ENCODE measurements at regions not wholly inside any gene's neighbourhood (a gene's known extent, or its start where the extent isn't known, plus 50 kb on each side); places are given as distances from the start of the nearest gene placed in this dataset.

GRCh38 chr2:65700004-65700651, 267.7 kb upstream of the SPRED2 start:
- no peak overlapping the region for H3K4me3 ChIP-seq (replicated peaks; ENCODE audit: low read depth, low read length)
- no peak for DNase-seq (ENCODE audit: low read depth)
- TF ChIP-seq CTCF (IDR thresholded peaks at IDR 0.05; ENCODE audit: low read length, missing control alignments), result no peak

DNA sequence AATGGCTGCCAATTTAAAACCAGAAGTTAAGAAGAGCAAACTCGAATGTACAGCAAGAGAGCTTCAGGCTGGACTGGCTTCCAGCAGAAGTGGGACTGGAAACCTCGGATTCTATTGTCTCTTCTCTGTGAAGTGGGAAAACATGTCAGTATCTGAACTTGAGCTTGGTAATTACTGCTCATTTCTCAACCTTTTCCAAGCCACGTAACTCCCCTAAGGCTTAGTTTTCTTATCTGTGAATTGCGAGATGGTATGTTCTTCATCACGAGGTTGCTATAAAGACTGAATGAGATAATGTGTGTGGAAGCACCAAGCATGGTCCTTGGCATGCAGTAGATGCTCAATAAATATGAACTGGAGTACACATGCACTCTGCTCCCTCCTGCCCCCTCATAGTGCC, 259.4 kb upstream of the SPRED2 start:
- no peak for TF ChIP-seq CTCF (IDR thresholded peaks at IDR 0.05; ENCODE audit: low read length, missing control alignments)
- no peak for DNase-seq (ENCODE audit: low read depth)
- no peak overlapping the region for H3K4me3 ChIP-seq (replicated peaks; ENCODE audit: low read depth, low read length)

DNA sequence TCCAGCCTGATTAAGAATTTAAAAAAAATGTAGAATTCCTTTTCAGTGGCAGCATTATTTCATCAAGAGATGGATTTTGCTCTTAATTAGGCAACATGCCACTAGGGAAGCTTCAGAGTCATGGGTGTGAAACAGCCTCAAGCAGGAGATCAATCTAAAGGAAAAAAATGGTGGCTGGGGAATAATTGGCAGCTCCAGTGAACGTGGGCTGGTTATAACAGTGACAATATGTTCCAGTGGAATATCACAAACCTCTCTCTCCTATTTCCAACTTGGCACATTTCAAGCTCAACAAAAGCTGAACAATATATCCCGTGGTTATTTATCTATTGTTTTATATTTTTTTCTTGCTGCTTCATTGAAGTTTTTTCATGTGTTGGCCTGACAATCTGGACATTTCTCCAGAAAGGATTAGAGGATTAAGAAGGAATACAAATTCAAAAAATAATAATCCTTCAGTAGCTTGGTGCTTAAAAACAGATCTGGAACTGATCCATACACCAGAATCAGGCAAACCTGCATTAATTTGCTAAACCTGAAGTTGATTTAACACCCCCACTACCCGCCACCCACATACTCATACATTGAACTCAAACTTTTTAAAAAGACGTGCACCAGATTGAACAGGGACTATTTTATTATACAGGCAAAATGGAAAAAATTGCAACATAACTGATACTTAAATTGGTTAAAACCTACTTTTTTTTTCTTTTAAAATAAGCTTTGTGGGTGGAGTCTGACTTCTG, 255.9 kb upstream of the SPRED2 start:
- no peak overlapping the region for H3K4me3 ChIP-seq (replicated peaks; ENCODE audit: low read depth, low read length)
- TF ChIP-seq CTCF (IDR thresholded peaks at IDR 0.05; ENCODE audit: low read length, missing control alignments), result no peak
- no peak for DNase-seq (ENCODE audit: low read depth)

- H3K4me3 ChIP-seq (replicated peaks; ENCODE audit: low read depth, low read length), result no peak overlapping the region
- DNase-seq (ENCODE audit: low read depth), result no peak
- TF ChIP-seq CTCF (IDR thresholded peaks at IDR 0.05; ENCODE audit: low read length, missing control alignments), result no peak
Observed at GRCh38 chr2:65687614-65688013, 255.2 kb upstream of the SPRED2 start.

- TF ChIP-seq CTCF (IDR thresholded peaks at IDR 0.05; ENCODE audit: low read length, missing control alignments), result no peak
- no peak overlapping the region for H3K4me3 ChIP-seq (replicated peaks; ENCODE audit: low read depth, low read length)
- DNase-seq (ENCODE audit: low read depth), result no peak
Observed at GRCh38 chr2:65686928-65687521, 254.6 kb upstream of the SPRED2 start.

- no peak overlapping the region for H3K4me3 ChIP-seq (replicated peaks; ENCODE audit: low read depth, low read length)
- TF ChIP-seq CTCF (IDR thresholded peaks at IDR 0.05; ENCODE audit: low read length, missing control alignments), result no peak
- DNase-seq (ENCODE audit: low read depth), result no peak
Observed at GRCh38 chr2:65681503-65681902, 249.1 kb upstream of the SPRED2 start.

Measured in fibroblast of pulmonary artery (primary cell).